RPMI7951 (cell line): ENCODE measurements at regions not wholly inside any gene's neighbourhood (a gene's known extent, or its start where the extent isn't known, plus 50 kb on each side); places are given as distances from the start of the nearest gene placed in this dataset.
"Not testable (repeated sequence)": the region's sequence is repeated elsewhere in the genome, so short reads cannot be mapped to it uniquely, and the experiment has no call there.

ENCODE experiments used
- DNase-seq: peaks from one replicate; pipeline ENCODE4 v3.0.0-alpha.2; 2012; ENCODE audit warnings: low read depth

DNA sequence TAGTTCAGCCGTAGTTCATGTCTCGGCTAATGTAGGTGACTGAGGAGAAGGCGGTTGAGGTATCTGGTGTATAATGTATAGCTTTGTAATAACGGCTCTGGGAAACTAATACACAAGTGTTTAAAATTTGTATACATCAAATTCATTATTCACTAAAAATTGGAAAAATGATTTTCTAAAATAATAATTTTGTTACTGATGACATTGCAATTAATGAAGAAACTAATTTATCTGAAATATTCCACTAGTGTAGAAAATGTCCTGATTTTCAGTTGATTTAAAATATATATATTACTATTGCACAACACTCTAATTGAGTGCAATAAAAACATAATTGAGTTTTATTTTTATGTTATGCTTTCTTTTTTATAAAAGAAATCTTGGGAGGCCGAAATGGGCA is 823.0 kb downstream of the TAF11L14 start:
- no peak for DNase-seq

DNA sequence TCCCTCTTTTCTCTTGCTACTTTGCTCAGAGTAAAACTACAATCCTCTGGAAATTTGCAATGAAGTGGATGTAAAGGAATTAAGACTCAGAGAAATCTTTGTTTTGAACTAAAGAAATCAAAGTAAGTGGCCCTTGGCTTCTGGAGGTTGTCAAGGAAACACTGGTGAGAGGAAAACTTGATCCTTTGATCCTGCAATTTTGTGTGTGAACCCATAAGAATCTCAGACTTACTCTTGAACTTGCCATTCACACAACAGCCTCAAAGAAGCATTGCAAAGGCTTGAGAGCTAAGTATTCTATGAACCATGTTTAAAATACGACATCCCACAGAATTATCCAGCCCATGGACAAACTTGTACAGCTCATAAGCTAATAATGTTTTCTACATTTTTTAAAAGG is 827.5 kb downstream of the TAF11L14 start:
- DNase-seq = no peak

DNA sequence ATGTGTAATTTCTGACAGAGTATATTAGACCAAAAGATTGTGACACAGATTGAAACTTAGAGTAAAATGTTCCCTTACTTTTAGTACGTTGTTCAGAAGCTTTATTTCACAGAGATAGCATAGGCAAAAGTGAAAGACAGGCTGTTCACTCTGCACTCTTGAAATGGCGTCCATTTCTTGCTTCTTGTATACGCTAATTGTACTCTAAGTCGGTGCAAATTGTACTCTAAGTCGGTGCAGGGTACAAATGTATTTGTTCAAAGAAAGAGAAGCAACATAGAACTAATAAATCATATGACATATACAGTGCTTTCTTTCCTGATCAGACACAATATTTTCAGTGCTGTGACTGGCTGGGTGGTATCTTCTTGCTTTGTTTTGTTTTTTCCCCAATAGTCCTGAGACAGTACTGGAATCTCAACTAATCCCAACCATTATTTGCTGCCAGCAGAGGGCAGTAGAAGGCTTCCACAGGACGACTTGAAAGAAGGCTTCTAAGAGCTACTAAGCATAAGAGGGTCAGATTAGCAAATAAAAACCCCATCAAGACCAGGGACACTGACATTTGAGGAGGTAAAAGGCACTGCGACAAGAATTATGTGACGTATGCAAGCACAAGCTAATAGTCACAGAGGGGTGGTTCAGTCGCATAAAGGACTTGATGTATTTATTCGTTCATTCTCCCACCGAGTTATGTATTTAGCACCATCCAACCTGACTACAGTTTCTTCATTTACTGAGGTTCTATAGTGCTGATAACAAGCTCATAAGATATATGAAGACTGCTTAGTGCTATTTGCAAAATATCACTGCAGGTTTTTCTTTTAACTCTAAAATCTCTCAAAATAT is 831.8 kb downstream of the TAF11L14 start:
- peak; percentile 68 for DNase-seq

DNA sequence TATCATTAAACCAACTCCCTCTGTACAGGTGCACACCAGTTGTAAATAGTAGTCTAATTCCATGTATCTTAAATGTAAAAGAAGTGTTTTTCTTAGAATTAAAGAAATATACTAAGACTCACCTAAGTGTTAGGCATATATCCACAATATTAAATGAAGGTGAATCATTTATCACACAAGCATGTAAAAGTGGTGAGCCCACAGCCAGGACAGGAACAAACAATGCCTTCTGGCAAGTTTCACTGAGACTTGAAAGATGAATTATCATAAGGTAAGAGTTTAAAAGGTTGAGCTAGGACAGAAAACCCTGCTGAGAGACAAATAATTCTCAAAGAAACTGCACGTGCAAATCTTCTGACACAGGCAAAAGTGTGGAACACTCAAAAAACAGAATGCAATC is 832.5 kb downstream of the TAF11L14 start:
- DNase-seq = no peak

DNA sequence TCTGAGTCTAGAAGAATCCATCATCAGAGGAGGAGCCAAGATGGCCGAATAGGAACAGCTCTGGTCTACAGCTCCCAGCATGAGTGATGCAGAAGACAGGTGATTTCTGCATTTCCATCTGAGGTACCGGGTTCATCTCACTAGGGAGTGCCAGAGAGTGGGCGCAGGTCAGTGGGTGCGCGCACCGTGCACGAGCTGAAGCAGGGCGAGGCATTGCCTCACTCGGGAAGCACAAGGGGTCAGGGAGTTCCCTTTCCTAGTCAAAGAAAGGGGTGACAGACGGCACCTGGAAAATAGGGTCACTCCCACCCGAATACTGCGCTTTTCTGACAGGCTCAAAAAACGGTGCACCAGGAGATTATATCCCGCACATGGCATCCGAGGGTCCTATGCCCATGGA is 837.5 kb downstream of the TAF11L14 start:
- not testable (repeated sequence) for DNase-seq

DNA sequence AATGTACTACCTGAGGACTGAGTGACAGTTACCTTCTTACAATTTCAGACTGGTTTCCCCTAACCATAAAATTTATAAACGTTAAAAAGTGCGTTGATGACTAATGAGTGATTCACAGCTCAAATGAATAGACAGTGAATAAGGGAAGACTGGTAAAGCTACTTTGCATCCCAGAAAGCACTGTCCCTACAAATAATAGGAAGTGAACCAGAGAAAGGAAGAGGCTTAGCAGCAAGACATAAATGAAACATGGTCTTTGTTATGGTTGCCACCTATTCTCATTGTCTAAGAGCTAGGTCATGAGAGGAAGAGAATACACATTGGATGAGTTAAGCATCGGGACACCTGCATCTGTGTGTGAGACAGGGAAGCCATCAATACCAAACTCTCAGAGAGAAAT is 849.2 kb downstream of the TAF11L14 start:
- no peak for DNase-seq

DNA sequence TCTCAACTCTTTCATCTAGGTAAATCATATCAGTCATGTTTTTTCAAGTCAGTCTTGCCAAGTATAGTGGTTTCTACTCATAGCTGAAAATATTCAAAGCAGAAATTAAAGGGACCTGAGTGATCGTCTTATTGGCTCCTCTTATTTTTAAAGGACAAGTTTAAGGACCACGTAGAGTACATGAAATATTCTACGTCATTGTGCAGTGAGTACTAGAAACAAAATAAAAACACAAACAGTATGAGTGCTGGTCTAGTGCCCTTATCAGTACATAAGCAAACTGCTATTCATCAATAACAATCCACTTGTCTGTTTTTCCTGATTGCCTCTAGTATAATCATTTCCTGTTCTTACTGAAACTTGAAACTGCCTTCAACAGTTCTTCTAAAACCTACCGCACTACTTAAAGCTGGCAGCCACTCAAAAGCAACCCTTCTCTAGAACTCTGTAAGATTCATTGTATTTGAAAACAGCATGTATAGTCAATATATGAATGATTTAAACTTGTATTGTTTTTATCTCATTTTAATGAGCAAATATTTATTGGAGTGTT is 853.7 kb downstream of the TAF11L14 start:
- DNase-seq = no peak

DNA sequence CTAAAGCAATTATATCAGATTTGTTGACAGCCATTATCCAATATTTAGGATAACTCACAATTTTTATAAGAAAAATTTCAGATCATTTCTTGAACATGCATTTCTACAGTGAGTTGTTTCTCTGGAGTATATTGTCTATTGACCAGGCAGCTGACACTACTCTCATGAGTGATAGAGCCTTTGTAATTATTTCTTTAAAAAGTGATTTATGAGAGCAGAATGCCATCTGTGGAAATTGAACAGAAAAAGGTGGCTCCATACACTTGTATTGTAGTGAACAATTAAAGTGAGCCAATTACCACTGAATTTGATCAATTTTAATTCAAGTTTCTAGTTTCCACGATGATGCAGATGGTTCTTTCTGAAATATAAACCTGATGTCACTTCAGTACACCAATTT is 855.4 kb downstream of the TAF11L14 start:
- no peak for DNase-seq

DNA sequence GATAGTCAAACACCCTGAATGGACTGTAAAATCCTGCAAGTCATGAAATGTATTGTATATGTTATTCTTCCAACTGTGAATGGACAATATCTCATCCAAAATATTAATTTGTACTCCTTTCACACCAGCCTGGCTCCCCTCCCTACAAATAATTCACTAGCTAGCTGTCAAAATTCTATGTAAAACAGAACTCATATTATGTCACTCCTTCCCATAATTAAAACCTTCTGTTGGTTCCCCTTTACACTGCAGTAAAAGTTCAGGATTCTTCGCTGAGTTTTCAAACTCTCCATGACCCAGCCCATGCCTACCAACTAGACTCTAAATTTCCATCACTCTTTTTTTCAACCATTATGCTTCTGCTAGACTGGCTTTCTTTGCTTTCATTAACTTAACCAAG is 857.1 kb downstream of the TAF11L14 start:
- no peak for DNase-seq

DNA sequence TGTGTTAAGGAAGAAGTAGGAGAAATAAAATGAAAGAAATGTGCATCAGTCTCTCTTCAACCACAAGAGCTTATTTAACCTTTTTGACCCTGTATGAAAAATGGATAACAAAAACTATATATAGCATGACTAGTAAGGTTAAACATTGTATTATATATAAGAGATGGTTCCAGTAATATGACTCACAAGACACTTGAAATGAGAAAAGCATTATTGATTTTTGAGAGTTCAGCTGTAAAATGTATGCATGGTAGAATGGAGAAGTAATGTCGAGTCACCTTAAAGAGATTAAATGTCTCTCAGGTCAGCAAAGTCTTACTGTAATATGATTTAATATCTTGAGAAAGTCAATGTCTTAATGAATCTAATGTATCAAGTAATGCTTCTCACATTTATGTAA is 860.9 kb downstream of the TAF11L14 start:
- DNase-seq = no peak

DNA sequence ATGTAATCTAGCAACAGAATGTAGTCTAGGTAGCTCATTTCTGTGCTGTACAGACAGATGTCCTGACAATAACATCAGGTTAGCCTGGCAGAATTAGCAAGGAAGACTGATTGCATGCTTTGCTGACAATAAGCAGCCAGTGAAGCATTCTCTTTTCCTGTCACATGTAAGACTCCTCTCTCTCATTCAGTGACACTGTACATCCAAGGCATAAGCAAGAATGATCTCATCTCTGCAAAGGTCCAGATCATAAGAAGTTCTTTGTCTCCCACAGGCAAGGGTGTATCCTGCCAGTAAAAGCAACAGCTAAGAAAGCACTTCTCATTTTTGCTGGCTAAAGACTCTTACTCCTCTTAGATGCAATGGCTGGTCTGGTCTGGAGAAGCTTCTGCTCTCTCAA is 861.8 kb downstream of the TAF11L14 start:
- no peak for DNase-seq

DNA sequence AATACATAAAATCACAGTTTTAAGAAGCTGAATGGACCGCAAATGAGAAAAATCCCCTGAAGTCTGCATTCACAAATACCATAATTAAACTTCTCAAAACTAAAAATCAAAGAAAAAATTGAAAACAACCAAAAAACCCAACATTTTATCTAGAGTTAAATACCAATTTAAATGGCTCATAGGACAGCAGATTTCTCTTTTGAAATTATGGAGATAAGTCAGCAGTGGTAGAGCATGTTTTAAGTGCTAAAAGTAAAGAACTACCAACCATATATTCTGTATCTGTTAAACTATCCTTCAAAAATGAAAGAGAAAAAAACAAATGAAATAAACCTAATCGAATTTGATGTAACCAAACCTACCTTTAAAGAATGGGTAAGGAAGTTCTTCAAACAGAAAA is 862.8 kb downstream of the TAF11L14 start:
- DNase-seq = no peak

DNA sequence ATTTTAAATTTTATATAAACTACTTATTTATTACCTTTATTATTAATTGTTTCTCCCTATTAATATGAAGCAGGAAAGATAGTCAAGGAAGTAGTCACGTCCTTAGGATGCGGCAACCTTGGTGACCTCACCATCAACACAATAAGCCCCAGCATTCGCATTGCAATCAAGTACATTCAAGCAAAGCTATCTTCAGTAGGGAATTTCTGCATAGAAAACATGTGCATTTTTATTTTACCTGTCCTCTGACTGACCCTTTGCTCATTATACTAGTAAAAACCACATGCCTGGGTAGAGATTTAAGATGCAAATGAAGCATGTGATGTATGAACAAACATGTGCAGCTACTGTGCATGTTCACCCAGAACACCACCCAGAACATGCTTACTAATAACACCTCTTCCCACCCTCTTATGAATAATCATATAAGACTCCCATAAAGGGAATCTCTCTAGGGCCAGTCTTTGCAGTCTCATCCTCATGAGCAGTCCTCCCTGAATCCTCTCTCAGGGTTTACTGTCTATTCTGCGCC is 869.6 kb downstream of the TAF11L14 start:
- no peak for DNase-seq

DNA sequence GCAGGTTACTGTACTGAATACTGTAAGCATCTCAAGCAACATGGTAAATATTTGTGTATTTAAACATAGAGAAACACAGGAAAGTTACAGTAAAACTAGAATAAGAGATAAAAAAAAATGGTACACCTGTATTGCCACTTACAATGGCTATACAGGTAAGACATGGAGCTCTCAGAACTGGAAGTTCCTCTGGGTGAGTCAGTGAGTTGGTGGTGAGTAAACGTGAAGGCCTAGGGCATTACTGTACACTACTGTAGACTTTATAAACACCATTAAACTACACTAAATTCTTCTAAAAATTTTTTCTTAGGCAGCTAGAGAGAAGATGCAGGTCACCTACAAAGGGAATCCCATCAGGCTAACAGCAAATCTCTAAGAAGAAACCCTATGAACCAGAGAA is 872.9 kb downstream of the TAF11L14 start:
- DNase-seq = no peak

DNA sequence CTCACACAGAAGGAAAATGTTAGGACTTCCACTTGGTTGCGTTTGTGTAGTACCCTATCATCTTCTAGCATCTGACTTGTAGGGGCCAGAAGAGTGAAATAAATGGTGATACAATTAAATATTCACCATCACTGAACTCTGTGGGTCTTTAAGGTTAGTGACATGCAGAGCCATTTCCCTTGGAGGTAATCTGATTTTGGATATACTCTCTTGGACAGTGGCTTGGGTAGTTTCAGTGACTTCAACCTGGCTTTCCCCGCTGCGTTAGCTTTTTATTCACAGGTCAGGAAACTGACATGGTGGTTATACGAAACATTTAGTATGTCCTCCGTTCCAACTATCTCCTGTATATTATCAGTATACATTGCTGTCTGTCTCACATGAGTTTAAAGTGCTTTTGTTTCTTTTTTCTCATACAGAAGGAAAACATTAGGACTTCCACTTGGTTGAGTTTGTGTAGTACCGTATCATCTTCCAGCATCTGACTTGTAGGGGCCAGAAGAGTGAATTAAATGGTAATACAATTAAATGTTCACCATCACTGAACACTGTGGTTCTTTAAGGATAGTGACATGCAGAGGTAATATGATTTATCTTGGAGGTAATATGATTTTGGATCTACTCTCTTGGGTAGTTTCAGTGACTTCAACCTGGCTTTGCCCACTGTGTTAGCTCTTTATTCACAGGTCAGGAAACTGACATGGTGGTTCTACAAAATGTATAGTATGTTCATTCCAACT is 883.6 kb downstream of the TAF11L14 start:
- DNase-seq = no peak

DNA sequence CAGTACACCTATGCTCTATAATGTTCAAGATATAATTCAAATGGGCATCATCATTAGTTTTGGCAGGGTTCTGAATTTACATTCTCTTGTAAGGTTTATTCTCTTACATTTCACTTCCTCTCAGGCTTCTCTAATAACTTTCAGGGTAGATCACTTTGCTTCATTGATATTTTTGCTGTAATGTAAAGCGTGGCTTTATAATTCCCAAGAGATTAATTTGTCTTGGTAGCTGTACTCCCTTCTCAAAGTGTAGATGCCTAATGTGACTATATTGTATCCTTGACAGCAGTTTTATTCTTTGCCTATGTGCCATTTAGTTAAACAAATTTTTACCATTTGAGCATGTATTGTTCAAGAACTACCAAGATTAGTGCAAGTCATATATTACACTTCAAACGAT is 889.1 kb downstream of the TAF11L14 start:
- DNase-seq = no peak

DNA sequence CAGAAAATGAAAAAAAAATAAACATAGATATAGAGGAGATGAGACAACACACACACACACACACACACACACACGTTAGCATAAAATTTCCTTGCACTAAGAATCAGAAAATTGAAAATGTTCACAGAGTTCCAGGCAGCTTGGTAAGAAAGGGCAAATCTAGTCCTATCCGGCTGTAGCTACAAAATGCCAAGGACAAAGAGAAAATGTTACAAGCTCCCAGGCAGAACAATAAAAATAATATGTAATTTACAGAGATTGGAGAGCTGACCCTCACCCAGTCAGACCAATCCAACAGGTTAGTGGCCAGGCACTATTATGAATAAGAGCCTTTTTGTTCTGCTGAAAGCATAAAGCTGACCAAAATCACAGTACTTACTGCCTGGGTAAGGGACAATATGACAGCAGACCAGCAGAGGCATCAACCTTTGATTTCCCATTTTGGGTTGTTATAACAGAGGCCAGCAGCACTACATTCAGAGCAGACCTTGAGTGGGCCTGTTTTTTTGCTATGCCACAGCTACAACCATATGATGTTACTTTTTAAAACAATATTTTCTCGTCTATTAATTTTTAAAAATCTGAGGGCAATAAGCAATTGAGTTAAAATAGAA is 892.6 kb downstream of the TAF11L14 start:
- DNase-seq = no peak

DNA sequence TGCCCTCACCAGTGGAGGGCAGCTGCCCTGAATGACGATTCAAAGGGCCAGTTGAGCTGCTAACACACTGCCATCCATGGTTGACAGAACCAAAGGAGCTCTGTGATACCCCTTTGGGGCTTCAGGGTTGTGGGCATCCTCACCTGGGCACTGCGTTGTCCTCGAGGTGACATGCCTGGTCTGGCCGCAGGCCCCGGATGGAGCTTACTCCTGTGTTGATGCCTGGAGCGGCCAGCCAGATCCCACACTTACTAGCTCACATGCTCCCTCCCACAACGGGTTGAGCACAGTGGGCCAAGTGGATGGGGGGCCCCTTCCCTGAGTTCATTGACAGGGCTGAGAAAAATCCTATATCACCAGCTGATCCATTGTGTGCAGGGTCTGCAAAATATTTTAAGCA is 898.9 kb downstream of the TAF11L14 start:
- no peak for DNase-seq

DNA sequence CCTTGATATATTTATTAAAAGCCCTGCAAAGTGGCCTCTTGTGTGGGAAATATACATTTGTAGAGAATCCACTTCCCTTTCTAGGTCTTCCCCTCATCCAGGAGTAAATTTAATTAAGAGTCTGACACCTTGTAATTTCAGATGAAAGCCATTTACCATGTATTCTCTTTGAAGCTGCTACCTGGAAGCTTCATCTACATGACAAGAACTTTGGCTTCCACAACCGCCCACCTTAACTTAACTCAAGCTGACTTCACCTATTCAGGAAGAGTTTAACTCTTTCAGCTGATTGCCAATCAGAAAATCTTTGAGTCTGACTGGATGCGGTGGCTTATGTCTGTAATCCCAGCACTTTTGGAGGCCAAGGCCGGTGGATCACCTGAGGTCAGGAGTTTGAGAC is 899.9 kb downstream of the TAF11L14 start:
- no peak for DNase-seq

DNA sequence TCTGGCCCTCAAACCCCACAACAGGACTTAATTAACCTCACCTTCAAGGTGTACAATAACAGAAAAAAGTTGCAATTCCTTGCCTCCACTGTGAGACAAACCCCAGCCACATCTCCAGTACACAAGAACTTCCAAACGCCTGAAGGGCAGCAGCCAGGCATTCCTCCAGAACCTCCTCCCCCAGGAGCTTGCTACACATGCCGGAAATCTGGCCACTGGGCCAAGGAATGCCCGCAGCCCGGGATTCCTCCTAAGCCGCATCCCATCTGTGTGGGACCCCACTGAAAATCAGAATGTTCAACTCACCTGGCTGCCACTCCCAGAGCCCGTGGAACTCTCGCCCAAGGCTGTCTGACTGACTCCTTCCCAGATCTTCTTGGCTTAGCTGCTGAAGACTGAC is 901.5 kb downstream of the TAF11L14 start:
- DNase-seq = not testable (repeated sequence)

DNA sequence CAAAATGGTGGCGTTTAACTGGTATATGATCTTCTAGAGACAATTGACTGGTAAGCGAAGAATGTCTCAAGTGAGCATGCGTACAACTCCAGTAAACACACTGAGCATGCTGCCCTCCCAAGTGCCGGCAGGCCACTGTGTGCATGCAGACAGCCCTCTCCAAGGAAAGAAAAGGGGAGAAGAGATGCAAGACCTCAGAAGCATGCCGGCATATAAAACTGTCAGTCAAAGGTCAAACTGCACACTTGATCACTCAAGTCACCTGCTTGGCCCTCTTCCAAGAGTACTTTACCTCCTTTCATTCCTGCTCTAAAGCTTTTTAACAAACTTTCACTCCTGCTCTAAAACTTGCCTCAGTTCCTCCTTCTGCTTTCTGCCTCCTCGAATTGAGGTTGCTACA is 910.2 kb downstream of the TAF11L14 start:
- no peak for DNase-seq

DNA sequence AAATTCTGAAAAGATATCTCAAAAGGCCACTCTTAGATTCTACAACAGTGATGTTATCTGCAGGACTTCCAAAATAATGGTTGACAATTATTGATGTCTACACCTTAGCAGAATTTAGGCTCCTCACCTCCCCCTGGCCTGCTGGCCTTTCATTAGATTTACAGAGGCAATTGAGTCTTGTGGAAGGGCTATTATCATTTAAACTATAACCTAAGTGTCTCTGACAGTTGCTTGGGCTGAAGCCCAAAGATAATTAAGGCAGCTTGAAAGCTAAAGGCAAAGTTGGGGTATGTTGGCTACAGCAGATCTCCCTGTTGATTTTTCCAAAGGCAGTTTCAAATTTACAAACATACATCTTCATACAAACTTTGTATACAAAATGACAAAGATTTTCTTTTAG is 912.3 kb downstream of the TAF11L14 start:
- no peak for DNase-seq
